ENCODE measurements at regions not wholly inside any gene's neighbourhood (a gene's known extent, or its start where the extent isn't known, plus 50 kb on each side); places are given as distances from the start of the nearest gene placed in this dataset.

GRCh38 chr20:1060985-1061384 is 57.4 kb upstream of the PSMF1 start (continued):
- TF ChIP-seq PKNOX1 (IDR thresholded peaks at IDR 0.05) = no peak
- TF ChIP-seq STAT5A (IDR thresholded peaks at IDR 0.05; ENCODE audit: borderline replicate concordance, low read length) = no peak
- TF ChIP-seq JUND (IDR thresholded peaks at IDR 0.05; ENCODE audit: borderline replicate concordance, low read depth, low read length) = no peak
- TF ChIP-seq JUND (tag; IDR thresholded peaks at IDR 0.05; ENCODE audit: borderline replicate concordance, low read depth, low read length) = 0 out of 3 replicates have a peak, but pooled peaks have one; percentile 37
- TF ChIP-seq NFE2L1 (tag; IDR thresholded peaks at IDR 0.05; ENCODE audit: borderline replicate concordance, low read depth) = peak; percentile 83

GRCh38 chr20:1061484-1062221 is 56.7 kb upstream of the PSMF1 start:
- Histone ChIP-seq H3K4me2 (ENCODE audit: insufficient read depth, low read length) (no peak overlapping the region), H3K4me1 (replicated peaks in 1 of 2; ENCODE audit: control insufficient read depth in 2 of 2, insufficient read depth in 2 of 2, low read length in 2 of 2) (peaks cover 0 to 19% of the 10 kb centered on the region in 2 experiments; a peak in 4 of 5 replicates), H2AFZ (ENCODE audit: low read depth, low read length) (no peak overlapping the region), H3K79me2 (ENCODE audit: control insufficient read depth, insufficient read depth, low read length) (no peaks in the 10 kb centered on the region), H3K4me3 (no peak overlapping the region), H3K27ac (ENCODE audit: extremely low read depth, low read depth, low read length) (no peak overlapping the region), H3K9ac (ENCODE audit: insufficient read depth in 1 of 2, low read depth in 2 of 2, low read length in 2 of 2) (no peak overlapping the region), H3K9me1 (ENCODE audit: control insufficient read depth, insufficient read depth, low read length) (no peaks in the 10 kb centered on the region), H4K20me1 (replicated peaks; ENCODE audit: control insufficient read depth, insufficient read depth, low read length) (no peaks in the 10 kb centered on the region), H3K27me3 (ENCODE audit: control insufficient read depth in 2 of 2, insufficient read depth in 2 of 2, low read length in 2 of 2) (no peaks in the 10 kb centered on the region), H3K36me3 (ENCODE audit: control insufficient read depth, insufficient read depth, low read length) (no peaks in the 10 kb centered on the region), H3K9me3 (replicated peaks; ENCODE audit: control insufficient read depth, insufficient read depth, low read depth, low read length) (no peaks in the 10 kb centered on the region; the same call in 1 of the 2 replicates)
- ChIA-PET CTCF (ENCODE audit: low intra/inter-chr PET ratio) (no interaction called here), POLR2A (interaction anchor here (1.2 kb wide), 1 partner anchor 32 kb away, joined by 3 read pairs; no protein-coding TSS in a partner anchor)
- peak in 3 of 4 experiments; percentile 6 to 28 (median 12) for DNase-seq (ENCODE audit: extremely low read depth in 1 of 4, low spot score in 3 of 4)
- FAIRE-seq = no peak
- no TSS peak for BruUV-seq (replicated peaks)
- no peak; the same call in 2 of the 3 replicates for ATAC-seq
- in situ Hi-C loops (cut with MboI) = no loop called here
- intact Hi-C loops (cut with micrococcal nuclease) = no loop called here
- TF ChIP-seq ZBTB7A (IDR thresholded peaks at IDR 0.05; ENCODE audit: borderline replicate concordance, control insufficient read depth, low read depth, low read length) (no peak), SMARCA4 (IDR thresholded peaks at IDR 0.05) (peak; percentile 83), NR4A1 (CRISPR knock-in tag; IDR thresholded peaks at IDR 0.05) (no peak), NR4A1 (tag; IDR thresholded peaks at IDR 0.05) (no peak; the same call in 1 of the 2 replicates), SMARCB1 (IDR thresholded peaks at IDR 0.05; ENCODE audit: insufficient read length, low read depth) (no peak), CBFB (CRISPR knock-in tag; IDR thresholded peaks at IDR 0.05) (no peak), NCOR1 (IDR thresholded peaks at IDR 0.05) (peak; percentile 38; the same call in 1 of the 2 replicates), SREBF1 (IDR thresholded peaks at IDR 0.05; ENCODE audit: borderline replicate concordance, low read depth, low read length) (no peak), NCOA2 (IDR thresholded peaks at IDR 0.05; ENCODE audit: partially characterized antibody in 2 of 2) (no peak), BCL6 (CRISPR knock-in tag; IDR thresholded peaks at IDR 0.05) (no peak)
- TF ChIP-seq, protein P1, sequence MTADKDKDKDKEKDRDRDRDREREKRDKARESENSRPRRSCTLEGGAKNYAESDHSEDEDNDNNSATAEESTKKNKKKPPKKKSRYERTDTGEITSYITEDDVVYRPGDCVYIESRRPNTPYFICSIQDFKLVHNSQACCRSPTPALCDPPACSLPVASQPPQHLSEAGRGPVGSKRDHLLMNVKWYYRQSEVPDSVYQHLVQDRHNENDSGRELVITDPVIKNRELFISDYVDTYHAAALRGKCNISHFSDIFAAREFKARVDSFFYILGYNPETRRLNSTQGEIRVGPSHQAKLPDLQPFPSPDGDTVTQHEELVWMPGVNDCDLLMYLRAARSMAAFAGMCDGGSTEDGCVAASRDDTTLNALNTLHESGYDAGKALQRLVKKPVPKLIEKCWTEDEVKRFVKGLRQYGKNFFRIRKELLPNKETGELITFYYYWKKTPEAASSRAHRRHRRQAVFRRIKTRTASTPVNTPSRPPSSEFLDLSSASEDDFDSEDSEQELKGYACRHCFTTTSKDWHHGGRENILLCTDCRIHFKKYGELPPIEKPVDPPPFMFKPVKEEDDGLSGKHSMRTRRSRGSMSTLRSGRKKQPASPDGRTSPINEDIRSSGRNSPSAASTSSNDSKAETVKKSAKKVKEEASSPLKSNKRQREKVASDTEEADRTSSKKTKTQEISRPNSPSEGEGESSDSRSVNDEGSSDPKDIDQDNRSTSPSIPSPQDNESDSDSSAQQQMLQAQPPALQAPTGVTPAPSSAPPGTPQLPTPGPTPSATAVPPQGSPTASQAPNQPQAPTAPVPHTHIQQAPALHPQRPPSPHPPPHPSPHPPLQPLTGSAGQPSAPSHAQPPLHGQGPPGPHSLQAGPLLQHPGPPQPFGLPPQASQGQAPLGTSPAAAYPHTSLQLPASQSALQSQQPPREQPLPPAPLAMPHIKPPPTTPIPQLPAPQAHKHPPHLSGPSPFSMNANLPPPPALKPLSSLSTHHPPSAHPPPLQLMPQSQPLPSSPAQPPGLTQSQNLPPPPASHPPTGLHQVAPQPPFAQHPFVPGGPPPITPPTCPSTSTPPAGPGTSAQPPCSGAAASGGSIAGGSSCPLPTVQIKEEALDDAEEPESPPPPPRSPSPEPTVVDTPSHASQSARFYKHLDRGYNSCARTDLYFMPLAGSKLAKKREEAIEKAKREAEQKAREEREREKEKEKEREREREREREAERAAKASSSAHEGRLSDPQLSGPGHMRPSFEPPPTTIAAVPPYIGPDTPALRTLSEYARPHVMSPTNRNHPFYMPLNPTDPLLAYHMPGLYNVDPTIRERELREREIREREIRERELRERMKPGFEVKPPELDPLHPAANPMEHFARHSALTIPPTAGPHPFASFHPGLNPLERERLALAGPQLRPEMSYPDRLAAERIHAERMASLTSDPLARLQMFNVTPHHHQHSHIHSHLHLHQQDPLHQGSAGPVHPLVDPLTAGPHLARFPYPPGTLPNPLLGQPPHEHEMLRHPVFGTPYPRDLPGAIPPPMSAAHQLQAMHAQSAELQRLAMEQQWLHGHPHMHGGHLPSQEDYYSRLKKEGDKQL (CRISPR knock-in tag; IDR thresholded peaks at IDR 0.05; ENCODE audit: borderline replicate concordance) = no peak

Data from K562 (cell line).